NCI-H1105 (cell line): ENCODE measurements at regions not wholly inside any gene's neighbourhood (a gene's known extent, or its start where the extent isn't known, plus 50 kb on each side); places are given as distances from the start of the nearest gene placed in this dataset.

ENCODE experiments used
- DNase-seq: peaks from one replicate; lab custom pipeline; 2025; lab: John Stamatoyannopoulos, UW

- DNase-seq, result peak; percentile 98
These were observed 212.1 kb downstream of the GXYLT1 start for GRCh38 chr12:41932470-41932991.

GRCh38 chr12:41930866-41931437 is 213.7 kb downstream of the GXYLT1 start:
- no peak for DNase-seq

GRCh38 chr12:41924111-41924510 is 220.6 kb downstream of the GXYLT1 start:
- no peak for DNase-seq

GRCh38 chr12:41923351-41923750 is 221.3 kb downstream of the GXYLT1 start:
- no peak for DNase-seq

GRCh38 chr12:41920355-41920754 is 224.3 kb downstream of the GXYLT1 start:
- peak; percentile 91 for DNase-seq

GRCh38 chr12:41919526-41920261 is 225.0 kb downstream of the GXYLT1 start:
- peak; percentile 91 for DNase-seq

GRCh38 chr12:41919048-41919447 is 225.6 kb downstream of the GXYLT1 start:
- DNase-seq, result no peak

GRCh38 chr12:41917938-41918341 is 226.7 kb downstream of the GXYLT1 start:
- no peak for DNase-seq

GRCh38 chr12:41917181-41917580 is 227.5 kb downstream of the GXYLT1 start:
- no peak for DNase-seq

- DNase-seq, result no peak
These were observed 233.9 kb downstream of the GXYLT1 start for GRCh38 chr12:41910578-41911320.

GRCh38 chr12:41908206-41908605 is 236.5 kb downstream of the GXYLT1 start:
- DNase-seq, result no peak

GRCh38 chr12:41907550-41907949 is 237.1 kb downstream of the GXYLT1 start:
- DNase-seq, result no peak

GRCh38 chr12:41907021-41907420 is 237.7 kb downstream of the GXYLT1 start:
- no peak for DNase-seq

- DNase-seq, result no peak
These were observed 238.8 kb downstream of the GXYLT1 start for GRCh38 chr12:41905759-41906297.

GRCh38 chr12:41905073-41905758 is 239.5 kb downstream of the GXYLT1 start:
- DNase-seq, result no peak

- no peak for DNase-seq
These were observed 240.6 kb downstream of the GXYLT1 start for GRCh38 chr12:41904041-41904440.

GRCh38 chr12:41903014-41903708 is 241.5 kb downstream of the GXYLT1 start:
- no peak for DNase-seq

- DNase-seq, result no peak
These were observed 245.1 kb downstream of the GXYLT1 start for GRCh38 chr12:41899577-41899976.

GRCh38 chr12:41897593-41897992 is 247.1 kb downstream of the GXYLT1 start:
- DNase-seq, result no peak

GRCh38 chr12:41893491-41893890 is 251.2 kb downstream of the GXYLT1 start:
- DNase-seq, result no peak

GRCh38 chr12:41892302-41892701 is 252.4 kb downstream of the GXYLT1 start:
- DNase-seq, result no peak
